ENCODE measurements at regions not wholly inside any gene's neighbourhood (a gene's known extent, or its start where the extent isn't known, plus 50 kb on each side); places are given as distances from the start of the nearest gene placed in this dataset.

DNA sequence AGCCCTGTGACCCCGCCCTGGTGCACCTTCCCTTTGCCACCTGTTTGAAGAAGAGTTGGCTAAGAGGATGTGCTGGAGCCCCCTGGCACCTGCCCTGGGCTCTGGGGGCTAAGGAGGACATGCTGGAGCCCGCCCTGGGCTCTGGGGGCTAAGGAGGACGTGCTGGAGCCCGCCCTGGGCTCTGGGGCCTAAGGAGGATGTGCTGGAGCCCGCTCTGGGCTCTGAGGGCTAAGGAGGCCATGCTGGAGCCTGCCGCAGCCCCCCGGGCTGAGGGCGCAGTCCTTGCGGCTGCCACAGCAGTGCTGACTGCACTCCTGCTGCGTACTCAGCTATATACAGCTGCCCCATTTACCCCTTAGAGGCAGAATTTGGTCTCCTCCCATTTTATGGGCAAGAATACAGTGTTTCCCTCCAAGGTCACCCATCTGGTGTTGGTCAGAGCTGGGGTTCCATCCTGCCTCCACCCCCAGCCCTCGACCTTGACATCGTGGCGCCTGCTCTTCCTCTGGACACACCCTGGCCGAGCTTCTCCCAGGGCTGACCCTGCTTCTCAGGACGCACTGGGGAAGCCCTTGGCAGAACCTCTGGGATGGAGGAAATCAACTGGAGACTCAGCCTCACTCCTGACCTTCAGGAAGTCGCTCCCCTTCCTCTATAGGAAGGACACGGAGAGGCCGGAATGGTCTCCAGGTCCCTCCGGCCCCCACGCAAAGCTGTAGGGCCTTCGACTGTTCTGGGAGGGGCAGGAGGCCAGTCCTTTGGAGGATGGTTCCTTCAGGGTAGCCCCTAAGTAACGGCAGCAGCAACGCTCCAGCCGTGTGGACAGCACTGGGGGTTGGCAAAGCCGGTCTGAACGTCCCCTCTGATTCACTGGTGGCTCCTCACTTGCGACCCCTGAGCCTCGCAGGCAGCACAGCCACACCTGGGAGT lies 65.0 kb upstream of the HPCAL1 start:
- DNase-seq (ENCODE audit: low read depth) = no peak

DNA sequence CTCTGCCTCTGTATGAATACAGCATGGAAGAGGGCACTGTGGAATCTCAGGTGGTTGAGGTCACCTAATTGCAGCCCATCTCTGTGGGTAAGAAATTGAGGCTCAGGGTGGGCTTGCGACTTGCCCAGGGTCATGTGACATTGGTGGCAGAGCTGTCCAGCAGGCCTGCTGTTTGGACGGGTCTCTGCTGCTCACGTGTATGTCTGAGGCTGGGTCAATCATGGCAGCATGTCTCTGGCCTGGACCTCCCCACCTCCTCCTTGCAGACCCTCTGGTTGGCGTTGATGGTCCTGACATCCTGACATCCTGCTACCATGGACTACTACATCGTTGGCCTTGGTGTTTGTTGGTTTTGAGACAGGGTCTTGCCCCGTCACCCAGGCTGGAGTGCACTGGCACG lies 64.3 kb upstream of the HPCAL1 start:
- DNase-seq (ENCODE audit: low read depth) = no peak

DNA sequence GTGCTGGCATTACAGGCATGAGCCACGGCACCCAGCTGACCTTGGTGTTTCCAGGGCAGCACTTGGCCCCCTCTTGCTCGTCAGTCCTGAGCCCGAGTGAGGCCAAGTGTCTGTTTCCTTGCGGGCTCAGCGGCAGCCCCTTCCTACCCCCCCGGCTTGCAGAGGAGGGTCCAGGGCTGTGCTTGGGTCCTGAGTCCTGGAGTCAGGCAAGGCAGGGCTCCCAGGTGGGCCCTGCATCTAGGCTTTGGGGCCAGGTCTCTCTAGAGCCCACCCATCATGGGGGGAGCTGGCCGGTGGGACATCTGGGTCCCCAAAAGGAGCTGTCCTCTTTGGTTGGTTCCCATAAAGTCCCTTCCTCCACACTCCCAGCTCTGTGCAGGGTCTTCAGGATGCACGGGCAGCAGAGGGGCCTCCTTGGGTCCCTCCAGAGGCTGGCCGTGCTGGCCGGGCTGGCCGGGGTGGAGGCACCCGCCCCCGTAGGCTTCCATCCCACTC lies 63.7 kb upstream of the HPCAL1 start:
- DNase-seq (ENCODE audit: low read depth) = no peak

DNA sequence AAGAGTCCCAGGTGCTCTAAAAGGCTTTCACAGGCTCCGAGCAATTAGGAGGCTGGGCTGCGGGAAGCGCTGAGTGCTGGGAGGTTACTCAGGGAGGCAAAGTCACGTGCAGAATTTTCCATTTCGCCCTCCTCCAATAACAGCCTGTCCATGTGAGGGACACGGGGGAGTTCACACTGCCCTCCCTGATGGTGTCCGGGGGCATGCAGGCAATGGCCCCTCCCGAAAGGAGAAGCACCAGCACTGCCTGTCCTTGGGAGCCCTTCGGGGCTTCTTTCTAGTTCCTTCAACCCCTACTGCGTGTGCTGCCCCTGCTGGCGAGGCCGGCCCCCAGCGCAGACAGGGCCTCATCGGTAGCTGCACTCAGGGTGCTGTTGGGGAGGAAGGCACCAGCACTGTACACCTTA lies 63.1 kb upstream of the HPCAL1 start:
- DNase-seq (ENCODE audit: low read depth) = no peak

DNA sequence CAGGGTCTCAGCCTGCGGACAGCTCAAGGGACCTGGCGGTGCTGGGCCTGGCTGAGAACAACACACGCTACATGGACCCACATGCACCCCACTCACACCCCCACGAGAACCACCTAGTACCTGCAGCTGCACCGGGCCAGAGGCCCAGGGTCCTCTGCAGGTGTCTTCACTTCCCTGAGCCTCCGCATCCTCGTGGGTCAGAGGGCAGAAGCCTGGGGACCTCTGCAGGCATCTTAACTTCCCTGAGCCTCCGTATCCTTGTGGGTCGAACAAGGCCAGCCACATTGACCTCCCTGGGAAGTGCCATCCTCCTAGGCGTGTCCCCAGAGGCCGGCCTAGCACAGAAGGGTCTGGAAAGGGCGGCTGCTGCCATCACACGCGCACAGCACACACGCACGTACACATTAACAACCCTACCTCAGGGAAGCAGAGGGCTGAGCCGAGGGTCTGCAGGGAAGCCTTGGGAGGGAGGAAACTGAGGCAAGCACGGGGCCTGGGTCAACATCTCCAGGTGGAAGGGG lies 62.5 kb upstream of the HPCAL1 start:
- no peak for DNase-seq (ENCODE audit: low read depth)

DNA sequence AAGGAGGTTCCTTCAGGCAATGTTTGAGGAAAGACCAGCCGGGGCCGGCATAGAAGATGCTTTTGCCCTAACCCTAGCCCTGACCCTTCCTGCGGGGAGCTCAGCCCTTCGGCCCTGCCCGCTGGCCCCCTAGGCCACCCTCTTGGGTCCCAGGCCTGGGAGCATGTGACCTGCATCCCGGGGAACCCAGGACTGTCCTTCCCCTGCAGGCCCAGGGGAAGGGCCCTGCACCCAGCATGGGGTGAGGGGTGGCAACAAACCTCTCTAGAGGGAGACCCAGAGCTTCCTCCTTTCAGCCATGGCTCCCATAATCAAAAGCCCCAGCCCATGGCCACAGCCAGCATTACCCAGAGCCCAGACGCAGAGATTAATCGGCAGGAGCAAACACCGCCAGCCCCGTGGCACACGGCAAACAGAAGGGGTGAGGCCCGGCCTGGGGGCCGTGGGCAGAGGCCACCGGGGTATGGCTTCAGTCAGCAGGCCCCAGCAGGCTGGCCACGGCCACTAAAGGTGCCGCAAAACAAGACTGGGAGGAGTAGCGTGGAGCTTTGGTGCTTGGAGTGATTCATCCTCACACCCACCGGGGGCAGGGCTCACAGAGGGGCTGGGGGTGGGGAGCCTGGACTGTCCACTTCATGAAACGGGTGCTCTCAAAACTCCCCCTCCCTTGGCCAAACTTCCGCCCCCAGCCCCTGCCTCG lies 61.6 kb upstream of the HPCAL1 start:
- DNase-seq (ENCODE audit: low read depth) = no peak

DNA sequence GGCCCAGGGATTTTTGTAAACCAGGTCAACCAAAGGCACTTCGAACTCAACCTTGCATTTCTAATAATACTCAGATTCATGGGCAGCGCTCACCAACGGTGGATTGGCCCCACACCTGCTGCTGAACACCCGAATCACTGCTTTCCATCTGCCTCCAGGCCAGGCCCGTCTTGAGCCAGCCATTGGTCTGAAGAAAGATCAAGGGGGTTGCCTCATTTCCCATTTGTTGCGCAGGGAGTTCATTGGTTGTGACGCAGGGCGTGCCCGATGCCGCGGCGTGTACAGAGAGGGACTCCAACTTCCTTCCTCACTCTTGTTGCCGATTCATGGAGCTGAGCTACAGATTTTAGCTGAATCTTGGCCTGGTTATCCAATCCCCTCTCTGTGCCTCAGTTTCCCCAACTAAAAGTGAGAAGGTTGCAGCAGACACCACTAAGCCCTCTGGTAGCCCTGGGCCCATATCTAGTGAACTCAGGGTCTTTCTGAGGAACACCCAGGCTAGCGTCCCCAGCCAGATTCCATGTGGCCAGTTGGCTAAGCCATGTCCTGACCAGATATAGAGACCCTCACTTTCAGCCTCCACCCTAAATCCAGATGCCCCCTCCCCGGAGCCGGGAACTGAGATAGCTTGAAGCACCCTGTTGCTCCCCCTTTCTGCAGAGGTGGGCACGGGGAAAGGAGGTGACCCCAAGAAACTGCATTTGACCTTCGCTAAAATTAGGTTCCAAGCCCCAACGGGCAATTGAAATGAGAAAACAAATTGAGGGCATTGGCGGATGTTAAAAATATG lies 60.9 kb upstream of the HPCAL1 start:
- no peak for DNase-seq (ENCODE audit: low read depth)

DNA sequence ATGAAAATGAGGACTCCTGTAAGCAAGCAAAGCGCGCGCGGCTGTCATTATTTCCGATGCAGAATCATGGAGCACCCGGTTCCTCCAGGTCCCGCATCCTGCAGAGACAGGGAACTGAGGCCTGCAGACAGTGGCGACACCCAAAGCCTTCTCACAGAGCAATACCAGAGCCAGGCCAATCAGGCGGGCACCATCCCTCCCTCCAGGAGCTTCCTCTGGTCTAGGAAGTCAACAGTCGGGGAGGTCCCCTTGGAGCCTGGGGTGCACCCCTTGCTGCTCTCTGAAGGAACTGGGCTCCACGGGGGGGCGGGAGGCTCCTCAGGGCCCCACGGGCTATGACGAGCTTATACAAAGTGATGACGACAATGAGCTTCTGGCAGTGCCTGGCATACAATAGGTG lies 60.3 kb upstream of the HPCAL1 start:
- no peak for DNase-seq (ENCODE audit: low read depth)

DNA sequence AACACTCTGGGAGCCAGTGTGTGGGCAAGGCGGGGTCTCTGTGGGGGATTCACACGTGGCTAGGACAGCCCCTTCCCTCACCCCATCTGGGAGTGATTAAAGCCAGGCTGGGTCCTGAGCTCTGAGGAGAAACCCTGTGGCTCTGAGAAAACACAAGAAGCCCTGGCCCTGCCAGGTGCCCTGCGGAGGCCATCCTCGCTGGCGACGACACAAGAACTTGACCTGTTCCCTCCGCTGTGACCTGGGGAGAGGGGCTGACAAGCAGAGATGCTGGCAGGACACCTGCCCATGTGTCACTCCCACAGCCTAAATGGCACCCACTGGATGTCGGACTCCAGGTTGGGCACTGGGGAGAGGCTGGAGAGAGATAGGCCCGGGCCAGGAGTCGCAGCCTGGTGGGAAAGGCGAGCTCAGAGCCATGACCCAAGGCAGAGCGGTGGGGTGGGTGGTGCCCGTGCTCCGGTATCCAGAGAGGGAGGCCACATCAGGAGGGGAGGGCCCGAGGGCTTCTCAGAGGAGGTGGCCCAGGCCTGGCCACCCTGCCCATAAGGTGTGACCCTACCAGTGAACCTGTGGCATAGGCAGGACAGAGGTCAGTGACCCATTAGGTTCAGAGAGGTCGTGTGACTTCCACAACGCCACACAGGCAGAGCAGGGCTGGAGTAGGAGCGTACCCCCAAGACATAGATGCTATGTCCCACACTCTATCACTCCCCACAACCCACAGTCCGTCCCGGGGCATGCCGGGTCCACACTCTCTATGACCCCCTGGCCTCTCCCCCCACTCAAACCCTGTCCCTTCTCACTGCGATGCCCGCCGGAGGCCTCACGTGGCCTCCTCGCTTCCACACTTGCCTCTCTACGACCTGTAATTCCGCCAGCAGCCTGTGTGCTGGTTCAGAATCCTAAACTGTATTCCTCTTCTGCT lies 59.4 kb upstream of the HPCAL1 start:
- no peak for DNase-seq (ENCODE audit: low read depth)

DNA sequence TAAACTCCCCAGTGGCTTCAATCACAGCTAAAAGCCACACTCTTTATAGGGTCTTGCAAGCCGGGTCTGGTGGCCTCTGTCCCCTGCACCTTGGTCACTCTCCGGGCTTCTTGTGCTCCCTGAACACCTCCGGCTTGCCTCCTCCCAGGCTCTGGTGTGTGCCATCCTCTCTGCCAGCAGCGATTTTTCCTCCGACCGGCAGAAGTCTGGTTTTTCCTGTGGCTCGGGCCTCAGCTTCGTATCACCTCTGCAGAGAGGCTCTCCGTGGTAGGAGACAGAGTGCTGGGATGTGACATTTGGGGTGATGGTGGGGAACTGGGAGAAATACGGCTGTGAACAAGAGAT lies 58.8 kb upstream of the HPCAL1 start:
- DNase-seq (ENCODE audit: low read depth) = no peak

DNA sequence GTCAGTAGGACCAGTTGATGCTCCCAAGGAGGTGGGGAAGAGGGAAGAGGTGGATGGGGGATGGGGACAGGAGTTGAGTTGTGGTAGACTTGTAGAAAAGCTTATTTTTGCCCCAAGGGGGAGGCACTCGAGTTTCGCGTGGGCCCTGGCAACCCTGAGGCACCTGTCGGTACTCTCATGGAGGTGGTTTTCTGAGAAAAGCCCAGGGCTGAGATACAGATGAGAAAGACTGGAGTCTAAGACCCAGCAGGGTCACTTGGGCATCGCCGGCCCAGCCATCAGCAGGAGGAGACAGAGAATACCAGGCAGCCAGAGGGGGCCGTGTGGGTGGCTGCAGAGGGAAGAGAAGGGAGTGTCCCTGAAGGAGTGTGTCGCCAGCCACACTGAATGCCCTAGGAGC lies 57.7 kb upstream of the HPCAL1 start:
- DNase-seq (ENCODE audit: low read depth) = no peak

DNA sequence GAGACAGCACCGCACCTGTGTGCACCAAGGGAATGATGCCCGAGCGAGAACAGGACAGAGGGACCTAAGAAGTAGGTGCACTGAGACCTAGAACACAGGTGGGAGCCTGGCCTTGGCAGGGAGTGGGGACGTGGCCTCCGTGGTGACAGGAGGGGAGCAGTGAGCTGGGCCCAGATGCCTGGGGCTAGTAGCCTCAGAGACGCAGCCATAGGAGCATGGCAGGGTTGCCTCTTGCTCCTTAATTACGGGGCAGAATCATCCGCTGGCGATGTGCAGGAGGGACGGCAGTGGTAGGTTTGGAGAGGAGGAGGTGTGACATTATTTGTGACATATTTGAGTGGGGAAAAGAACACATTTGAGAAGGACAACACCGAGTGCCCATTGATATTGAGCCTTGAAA lies 57.0 kb upstream of the HPCAL1 start:
- no peak for DNase-seq (ENCODE audit: low read depth)

DNA sequence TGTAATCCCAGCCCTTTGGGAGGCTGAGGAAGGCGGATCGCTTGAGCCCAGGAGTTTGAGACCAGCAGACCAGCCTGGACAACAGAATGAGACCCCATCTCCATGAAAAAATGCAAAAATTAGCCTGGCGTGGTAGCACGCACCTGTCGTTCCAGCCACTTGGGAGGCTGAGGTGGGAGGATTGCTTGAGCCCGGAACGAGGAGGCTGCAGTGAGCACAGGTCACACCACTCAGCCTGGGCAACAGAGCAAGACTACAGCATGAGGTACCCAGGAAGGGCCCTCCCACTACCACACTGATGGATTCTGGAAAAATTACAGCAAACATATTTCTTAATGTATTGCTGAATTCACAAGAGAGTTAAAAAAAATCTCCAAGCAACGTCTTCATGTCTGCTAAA lies 56.3 kb upstream of the HPCAL1 start:
- no peak for DNase-seq (ENCODE audit: low read depth)

DNA sequence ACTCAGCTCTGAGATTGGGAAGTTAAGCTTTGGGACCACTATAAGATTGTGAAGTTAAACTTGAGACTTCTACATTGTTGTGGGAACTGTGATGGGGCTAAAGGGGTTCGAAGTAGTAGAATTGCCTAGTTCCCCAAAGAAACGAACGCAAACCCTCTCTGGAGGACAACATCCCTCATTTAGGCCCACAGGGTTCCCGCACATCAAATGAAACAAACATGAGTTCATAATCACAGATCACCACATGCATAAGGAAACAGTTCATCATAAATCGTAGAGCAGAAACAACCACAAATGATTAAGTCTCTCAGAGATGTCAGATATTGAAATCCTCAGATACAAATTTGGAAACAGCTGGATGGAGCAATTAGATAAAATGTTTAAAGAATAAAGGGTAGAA lies 55.9 kb upstream of the HPCAL1 start:
- no peak for DNase-seq (ENCODE audit: low read depth)

DNA sequence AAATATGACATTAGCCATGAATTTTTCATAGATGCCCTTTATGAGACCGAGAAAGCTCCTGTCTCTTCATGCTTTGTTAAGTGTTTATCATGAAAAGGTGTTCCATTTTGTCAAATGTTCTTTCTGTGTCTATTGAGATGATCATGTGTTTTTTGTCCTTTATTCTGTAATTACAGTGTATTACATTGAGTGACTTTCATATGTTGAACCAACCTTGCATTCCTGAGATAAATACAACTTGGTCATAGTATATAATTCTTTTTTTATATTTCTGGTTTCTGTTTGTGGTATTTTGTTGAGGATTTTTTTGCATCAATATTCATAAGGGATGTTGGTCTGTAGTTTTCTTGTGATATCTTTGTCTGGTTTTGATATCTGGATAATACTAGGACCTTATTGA lies 52.9 kb upstream of the HPCAL1 start:
- no peak for DNase-seq (ENCODE audit: low read depth)

DNA sequence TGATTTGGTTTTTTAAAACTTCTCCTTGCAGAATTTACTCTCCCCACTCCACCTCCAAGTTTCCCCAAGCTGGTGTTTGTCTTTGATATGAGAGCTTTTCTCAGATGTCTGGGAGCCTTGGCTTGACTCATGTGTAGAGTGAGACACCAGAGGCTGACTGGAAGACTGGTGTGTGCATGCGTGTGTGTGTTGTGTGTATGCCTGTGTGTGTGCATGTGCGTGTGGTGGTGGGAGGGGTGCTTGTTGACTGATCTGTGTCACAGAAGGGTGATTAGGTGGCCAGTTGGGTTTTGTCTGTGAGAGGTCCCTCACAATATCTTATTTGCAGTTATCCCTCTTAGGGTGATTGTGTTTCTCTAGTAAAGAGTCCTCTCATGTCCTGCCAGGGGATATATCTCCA lies 50.5 kb upstream of the HPCAL1 start:
- no peak for DNase-seq (ENCODE audit: low read depth)

DNA sequence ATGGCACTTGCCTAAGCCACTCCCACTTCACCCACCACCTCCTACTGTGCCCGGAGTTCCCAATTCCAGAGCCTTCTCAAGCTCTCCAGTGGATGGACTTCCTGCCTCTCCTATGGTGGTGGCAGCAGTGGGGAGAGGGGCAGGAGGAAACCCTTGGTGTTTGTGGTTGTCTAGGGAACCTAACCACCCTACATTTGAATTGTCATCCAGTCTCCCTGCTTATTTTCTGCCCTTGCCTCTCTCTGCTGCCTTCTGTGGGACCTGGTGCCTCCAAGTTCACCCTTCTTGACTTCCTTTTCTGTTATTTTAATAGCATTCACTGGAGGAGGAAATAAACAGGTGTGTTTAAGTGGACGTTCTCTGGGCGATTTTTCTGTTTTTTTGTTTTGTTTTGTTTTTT lies 50.0 kb upstream of the HPCAL1 start:
- DNase-seq (ENCODE audit: low read depth) = no peak
